PC-9 (cell line): ENCODE measurements at regions not wholly inside any gene's neighbourhood (a gene's known extent, or its start where the extent isn't known, plus 50 kb on each side); places are given as distances from the start of the nearest gene placed in this dataset.

Source experiments
- BruUV-seq: library from RNA; stranded (reverse); fragments of 400-500 nt; replicated peaks from 2 replicates; lab custom pipeline; 2021; lab: Mats Ljungman, UMichigan
- CTCF ChIA-PET: fragments of 300-600 bp; sonication (Branson Sonifier 250); formaldehyde crosslinking; loops from one replicate; lab custom pipeline; 2022; ENCODE audit warnings: antibody characterized with exemption; lab: Charles Lee
- POLR2A ChIA-PET: fragments of 300-600 bp; sonication (Branson Sonifier 250); formaldehyde crosslinking; loops from one replicate; lab custom pipeline; 2022; ENCODE audit warnings: antibody characterized with exemption; ENCODE audit not compliant: unreplicated experiment; lab: Charles Lee
- DNase-seq, 2 experiments: peaks; one replicate each; pipeline versions ENCODE4 v3.0.0 to v3.0.0-alpha.2; 2015 to 2022; ENCODE audit warnings: mixed read lengths in 1 of 2
- H2AFZ ChIP-seq: fragments of 200-600 bp; sonication (generic); 2 replicates; pipeline ENCODE4 v1.8.1; 2017; ENCODE audit warnings: antibody characterized with exemption
- H3F3A ChIP-seq: fragments of 200-600 bp; sonication (generic); 2 replicates; pipeline ENCODE4 v1.8.1; 2017; ENCODE audit warnings: antibody characterized with exemption, mild to moderate bottlenecking, low read depth; ENCODE audit not compliant: insufficient read depth
- H3K27ac ChIP-seq: fragments of 200-600 bp; sonication (generic); 2 replicates; pipeline ENCODE4 v1.6.1; 2016; ENCODE audit warnings: mixed run types
- H3K27me3 ChIP-seq: fragments of 200-600 bp; sonication (generic); 2 replicates; pipeline ENCODE4 v1.6.1; 2016; ENCODE audit warnings: low read depth, mixed run types; ENCODE audit not compliant: insufficient read depth
- H3K36me3 ChIP-seq: fragments of 200-600 bp; sonication (generic); 2 replicates; pipeline ENCODE4 v1.6.1; 2016; ENCODE audit warnings: low read depth, mixed run types
- H3K4me1 ChIP-seq: fragments of 200-600 bp; sonication (generic); replicated peaks from 2 replicates; pipeline ENCODE4 v1.6.1; 2016; ENCODE audit warnings: mixed run types; ENCODE audit not compliant: insufficient read depth
- H3K4me2 ChIP-seq: fragments of 200-600 bp; sonication (generic); 2 replicates; pipeline ENCODE4 v1.6.1; 2017; ENCODE audit warnings: mixed run types
- H3K4me3 ChIP-seq: fragments of 200-600 bp; sonication (generic); 2 replicates; pipeline ENCODE4 v1.6.1; 2016; ENCODE audit warnings: mixed run types
- H3K79me2 ChIP-seq: fragments of 200-600 bp; sonication (generic); 2 replicates; pipeline ENCODE4 v1.6.1; 2017; ENCODE audit warnings: low read depth, mixed run types
- H3K9me2 ChIP-seq: fragments of 200-600 bp; sonication (generic); 2 replicates; pipeline ENCODE4 v1.8.1; 2017; ENCODE audit warnings: mild to moderate bottlenecking; ENCODE audit not compliant: insufficient read depth
- H3K9me3 ChIP-seq: fragments of 200-600 bp; sonication (generic); 2 replicates; pipeline ENCODE4 v1.8.1; 2016; ENCODE audit warnings: low read depth; ENCODE audit not compliant: insufficient read depth
- H4K20me1 ChIP-seq: fragments of 200-600 bp; sonication (generic); 2 replicates; pipeline ENCODE4 v1.8.1; 2017; ENCODE audit not compliant: insufficient read depth
- CTCF ChIP-seq: fragments of 200-600 bp; sonication (generic); conservative IDR thresholded peaks from 2 replicates; pipeline ENCODE4 v1.6.1; 2017; ENCODE audit warnings: mixed run types, antibody characterized with exemption, mild to moderate bottlenecking, moderate library complexity
- EZH2 ChIP-seq: fragments of 200-600 bp; sonication (generic); IDR thresholded peaks from 2 replicates; pipeline ENCODE4 v1.8.0; 2017; ENCODE audit warnings: antibody characterized with exemption, low read depth
- intact Hi-C: fragments of 100-400 bp; cut with micrococcal nuclease; formaldehyde crosslinking; loops from one replicate; pipeline ENCODE4 v1.10.0; 2022; ENCODE audit not compliant: unreplicated experiment

DNA sequence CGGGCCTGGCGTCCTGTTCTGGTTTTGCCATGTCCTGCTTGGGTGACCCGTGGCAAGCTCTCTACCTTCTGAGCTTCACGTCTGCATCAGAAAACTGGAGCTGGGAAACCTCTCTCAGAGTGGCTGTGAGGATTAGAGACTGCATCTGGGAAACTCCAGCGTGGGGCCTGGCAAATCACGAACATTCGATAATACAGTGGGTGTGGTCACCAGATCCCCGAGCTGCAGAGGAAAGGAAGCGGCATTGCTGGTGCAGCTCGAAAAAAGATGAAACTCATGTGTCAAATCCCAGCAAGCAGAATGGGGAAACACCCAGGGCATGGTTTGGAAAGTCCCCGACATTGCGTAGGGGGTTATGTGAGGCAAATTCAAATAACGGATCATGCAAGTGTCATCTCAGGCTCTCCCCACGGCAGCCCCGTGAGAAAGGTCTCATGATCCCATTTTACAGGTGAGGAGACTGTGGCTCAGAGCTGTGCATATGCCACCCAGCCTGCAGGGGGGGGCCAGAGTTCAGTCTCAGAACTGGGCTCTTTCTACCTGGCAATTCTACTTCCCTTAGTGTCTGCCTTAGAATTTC, 98.1 kb upstream of the VRK1 start:
- Histone ChIP-seq H3K4me2 (no peak overlapping the region), H3K9me2 (no peaks in the 10 kb centered on the region), H2AFZ (no peak overlapping the region), H3K79me2 (no peaks in the 10 kb centered on the region), H4K20me1 (no peaks in the 10 kb centered on the region), H3K4me3 (no peak overlapping the region), H3K27me3 (peaks cover 15% of the 10 kb centered on the region; the same call in 1 of the 2 replicates), H3K9me3 (no peaks in the 10 kb centered on the region), H3K4me1 (no peaks in the 10 kb centered on the region), H3F3A (no peaks in the 10 kb centered on the region), H3K27ac (no peak overlapping the region), H3K36me3 (no peaks in the 10 kb centered on the region)
- POLR2A ChIA-PET, result no interaction called here
- DNase-seq, result no peak
- no TSS peak for BruUV-seq
- intact Hi-C loops, result no loop called here
- CTCF ChIA-PET, result no interaction called here
- TF ChIP-seq EZH2 (no peak), CTCF (no peak)

GRCh38 chr14:96699666-96700065, 97.5 kb upstream of the VRK1 start:
- Histone ChIP-seq H3K4me1 (no peaks in the 10 kb centered on the region), H3F3A (no peaks in the 10 kb centered on the region), H3K36me3 (no peaks in the 10 kb centered on the region), H3K27ac (no peak overlapping the region), H2AFZ (no peak overlapping the region), H3K4me3 (no peak overlapping the region), H4K20me1 (no peaks in the 10 kb centered on the region), H3K4me2 (no peak overlapping the region), H3K79me2 (no peaks in the 10 kb centered on the region), H3K27me3 (peaks cover 15% of the 10 kb centered on the region; the same call in 1 of the 2 replicates), H3K9me2 (no peaks in the 10 kb centered on the region), H3K9me3 (no peaks in the 10 kb centered on the region)
- TF ChIP-seq CTCF (no peak), EZH2 (no peak)
- ChIA-PET POLR2A (no interaction called here), CTCF (no interaction called here)
- DNase-seq, result no peak
- no TSS peak for BruUV-seq
- intact Hi-C loops, result no loop called here

DNA sequence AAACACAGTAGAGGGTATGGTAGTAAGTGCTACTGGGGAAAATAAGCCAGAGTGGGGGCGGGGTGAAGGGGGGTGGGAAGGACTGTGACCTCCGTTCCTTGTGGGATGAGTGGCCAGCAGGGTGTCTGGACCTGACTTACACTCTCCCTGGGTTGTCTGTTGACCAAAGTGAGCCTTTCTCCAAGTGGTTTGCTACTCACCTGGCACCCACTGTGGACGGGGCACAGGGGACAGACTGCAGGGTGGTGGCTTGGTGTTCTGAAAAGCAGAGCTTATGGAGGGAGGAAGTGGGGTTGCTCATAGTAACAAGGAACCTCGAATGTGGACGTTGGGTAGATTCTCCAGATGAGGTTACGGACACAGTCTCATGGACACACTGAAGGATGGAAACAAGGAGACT, 94.4 kb upstream of the VRK1 start:
- Histone ChIP-seq H3K27ac (no peak overlapping the region), H4K20me1 (no peaks in the 10 kb centered on the region), H3K27me3 (peaks cover 18% of the 10 kb centered on the region), H3K4me3 (no peak overlapping the region), H3K4me1 (no peaks in the 10 kb centered on the region), H3K9me3 (no peaks in the 10 kb centered on the region), H3K79me2 (no peaks in the 10 kb centered on the region), H3K36me3 (no peaks in the 10 kb centered on the region), H2AFZ (no peak overlapping the region), H3F3A (no peaks in the 10 kb centered on the region), H3K9me2 (no peaks in the 10 kb centered on the region), H3K4me2 (no peak overlapping the region)
- CTCF ChIA-PET, result no interaction called here
- DNase-seq, result no peak
- intact Hi-C loops, result no loop called here
- POLR2A ChIA-PET, result no interaction called here
- no peak for TF ChIP-seq CTCF
- TF ChIP-seq EZH2, result no peak
- BruUV-seq, result no TSS peak
